Peyer's patch (tissue), 4 donors: ENCODE measurements at regions not wholly inside any gene's neighbourhood (a gene's known extent, or its start where the extent isn't known, plus 50 kb on each side); places are given as distances from the start of the nearest gene placed in this dataset.

ENCODE experiments used
- CTCF ChIP-seq, 6 experiments: fragments of 450-650 bp in 4 of 6; fragments of 200-600 bp in 2 of 6; sonication (generic) in 1 of 6; IDR thresholded peaks; one replicate each; pipeline ENCODE4 v1.5.1; 2017 to 2019; ENCODE audit warnings: antibody characterized with exemption in 6 of 6, mild to moderate bottlenecking in 3 of 6, moderate library complexity in 1 of 6
- POLR2A ChIP-seq, 2 donors: fragments of 450-650 bp; IDR thresholded peaks; one replicate each; pipeline ENCODE4 v1.5.1; 2017; ENCODE audit warnings: antibody characterized with exemption in 2 of 2, mild to moderate bottlenecking in 2 of 2, moderate library complexity in 2 of 2

GRCh38 chr3:104916971-104917370, 449.7 kb upstream of the ALCAM start:
- no peak for TF ChIP-seq POLR2A (IDR thresholded peaks at IDR 0.05)
- no peak for TF ChIP-seq CTCF (IDR thresholded peaks at IDR 0.05)
